ENCODE measurements at regions not wholly inside any gene's neighbourhood (a gene's known extent, or its start where the extent isn't known, plus 50 kb on each side); places are given as distances from the start of the nearest gene placed in this dataset.

DNA sequence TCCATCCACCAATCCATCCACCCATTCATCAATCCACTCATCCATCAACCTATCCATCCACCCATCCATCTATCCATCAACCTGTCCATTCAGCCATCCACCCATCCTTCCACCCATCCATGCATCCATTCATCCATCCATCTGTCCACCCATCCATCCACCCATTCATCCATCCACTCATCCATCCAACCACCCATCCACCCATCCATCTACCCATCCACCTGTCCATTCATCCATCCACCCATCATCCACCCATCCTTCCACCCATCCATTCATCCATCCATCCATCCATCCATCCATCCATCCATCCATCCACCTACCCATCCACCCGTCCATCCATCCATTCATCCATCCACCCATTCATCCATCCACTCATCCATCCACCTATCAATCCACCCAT is 195.8 kb downstream of the NXNL2 start:
- TF ChIP-seq RFX5 (IDR thresholded peaks at IDR 0.05; ENCODE audit: borderline replicate concordance, low read depth, low read length) (no peak), CHD1 (IDR thresholded peaks at IDR 0.05; ENCODE audit: low read depth, low read length) (no peak), CBX5 (IDR thresholded peaks at IDR 0.05; ENCODE audit: low read depth, low read length) (no peak), CBX8 (IDR thresholded peaks at IDR 0.05; ENCODE audit: borderline replicate concordance, low read depth, low read length) (no peak), SRF (IDR thresholded peaks at IDR 0.05; ENCODE audit: low read depth, low read length) (no peak), EP300 (IDR thresholded peaks at IDR 0.05; ENCODE audit: borderline replicate concordance in 1 of 2, low read depth in 2 of 2, low read length in 2 of 2) (no peak), TAF1 (IDR thresholded peaks at IDR 0.05; ENCODE audit: low read depth, low read length) (no peak), POLR2A (IDR thresholded peaks at IDR 0.05; ENCODE audit: control extremely low read depth in 1 of 2, low read depth in 2 of 2, low read length in 2 of 2) (no peak), POLR2AphosphoS5 (IDR thresholded peaks at IDR 0.05; ENCODE audit: low read depth, low read length) (no peak), SIN3A (conservative IDR thresholded peaks at IDR 0.05 in 1 of 2, IDR thresholded peaks at IDR 0.05 in 1 of 2; ENCODE audit: low read depth in 1 of 2, low read length in 2 of 2) (no peak)
- TF ChIP-seq, protein P1, sequence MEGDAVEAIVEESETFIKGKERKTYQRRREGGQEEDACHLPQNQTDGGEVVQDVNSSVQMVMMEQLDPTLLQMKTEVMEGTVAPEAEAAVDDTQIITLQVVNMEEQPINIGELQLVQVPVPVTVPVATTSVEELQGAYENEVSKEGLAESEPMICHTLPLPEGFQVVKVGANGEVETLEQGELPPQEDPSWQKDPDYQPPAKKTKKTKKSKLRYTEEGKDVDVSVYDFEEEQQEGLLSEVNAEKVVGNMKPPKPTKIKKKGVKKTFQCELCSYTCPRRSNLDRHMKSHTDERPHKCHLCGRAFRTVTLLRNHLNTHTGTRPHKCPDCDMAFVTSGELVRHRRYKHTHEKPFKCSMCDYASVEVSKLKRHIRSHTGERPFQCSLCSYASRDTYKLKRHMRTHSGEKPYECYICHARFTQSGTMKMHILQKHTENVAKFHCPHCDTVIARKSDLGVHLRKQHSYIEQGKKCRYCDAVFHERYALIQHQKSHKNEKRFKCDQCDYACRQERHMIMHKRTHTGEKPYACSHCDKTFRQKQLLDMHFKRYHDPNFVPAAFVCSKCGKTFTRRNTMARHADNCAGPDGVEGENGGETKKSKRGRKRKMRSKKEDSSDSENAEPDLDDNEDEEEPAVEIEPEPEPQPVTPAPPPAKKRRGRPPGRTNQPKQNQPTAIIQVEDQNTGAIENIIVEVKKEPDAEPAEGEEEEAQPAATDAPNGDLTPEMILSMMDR (IDR thresholded peaks at IDR 0.05; ENCODE audit: control extremely low read depth in 1 of 3, insufficient read depth in 1 of 3, low read depth in 1 of 3, low read length in 3 of 3) = no peak

Measured in H1 (cell line).